AG04449 (cell line): ENCODE measurements at regions not wholly inside any gene's neighbourhood (a gene's known extent, or its start where the extent isn't known, plus 50 kb on each side); places are given as distances from the start of the nearest gene placed in this dataset.

Experiments
- CTCF ChIA-PET: fragments of 350-600 bp; formaldehyde crosslinking; extraction: SDS; loops from one replicate; lab custom pipeline; 2021; ENCODE audit warnings: antibody characterized with exemption; lab: Yijun Ruan, JAX
- POLR2A ChIA-PET: fragments of 400-600, 350-600 bp; formaldehyde crosslinking; extraction: SDS; loops from one replicate; lab custom pipeline; 2020; ENCODE audit warnings: antibody characterized with exemption, inconsistent platforms; lab: Yijun Ruan, JAX
- DNase-seq: peaks from one replicate; pipeline ENCODE4 v3.0.0-alpha.2; 2010; ENCODE audit warnings: low read depth, low spot score
- H3K4me3 ChIP-seq: 2 replicates; pipeline ENCODE4 v1.5.1; 2011; ENCODE audit warnings: low read depth, mild to moderate bottlenecking, control low read depth, low read length
- TF ChIP-seq, protein P1 (sequence below): IDR thresholded peaks from one replicate; pipeline ENCODE4 v1.5.1; 2011; ENCODE audit warnings: mild to moderate bottlenecking, moderate library complexity, low read length, control low read depth, inconsistent platforms; ENCODE audit not compliant: insufficient read depth; ENCODE audit errors: missing control alignments

GRCh38 chr7:153642989-153643388 is 409.2 kb upstream of the DPP6 start:
- POLR2A ChIA-PET = no interaction called here
- no peak overlapping the region for H3K4me3 ChIP-seq
- TF ChIP-seq, protein P1, sequence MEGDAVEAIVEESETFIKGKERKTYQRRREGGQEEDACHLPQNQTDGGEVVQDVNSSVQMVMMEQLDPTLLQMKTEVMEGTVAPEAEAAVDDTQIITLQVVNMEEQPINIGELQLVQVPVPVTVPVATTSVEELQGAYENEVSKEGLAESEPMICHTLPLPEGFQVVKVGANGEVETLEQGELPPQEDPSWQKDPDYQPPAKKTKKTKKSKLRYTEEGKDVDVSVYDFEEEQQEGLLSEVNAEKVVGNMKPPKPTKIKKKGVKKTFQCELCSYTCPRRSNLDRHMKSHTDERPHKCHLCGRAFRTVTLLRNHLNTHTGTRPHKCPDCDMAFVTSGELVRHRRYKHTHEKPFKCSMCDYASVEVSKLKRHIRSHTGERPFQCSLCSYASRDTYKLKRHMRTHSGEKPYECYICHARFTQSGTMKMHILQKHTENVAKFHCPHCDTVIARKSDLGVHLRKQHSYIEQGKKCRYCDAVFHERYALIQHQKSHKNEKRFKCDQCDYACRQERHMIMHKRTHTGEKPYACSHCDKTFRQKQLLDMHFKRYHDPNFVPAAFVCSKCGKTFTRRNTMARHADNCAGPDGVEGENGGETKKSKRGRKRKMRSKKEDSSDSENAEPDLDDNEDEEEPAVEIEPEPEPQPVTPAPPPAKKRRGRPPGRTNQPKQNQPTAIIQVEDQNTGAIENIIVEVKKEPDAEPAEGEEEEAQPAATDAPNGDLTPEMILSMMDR = no peak
- CTCF ChIA-PET = no interaction called here
- no peak for DNase-seq

DNA sequence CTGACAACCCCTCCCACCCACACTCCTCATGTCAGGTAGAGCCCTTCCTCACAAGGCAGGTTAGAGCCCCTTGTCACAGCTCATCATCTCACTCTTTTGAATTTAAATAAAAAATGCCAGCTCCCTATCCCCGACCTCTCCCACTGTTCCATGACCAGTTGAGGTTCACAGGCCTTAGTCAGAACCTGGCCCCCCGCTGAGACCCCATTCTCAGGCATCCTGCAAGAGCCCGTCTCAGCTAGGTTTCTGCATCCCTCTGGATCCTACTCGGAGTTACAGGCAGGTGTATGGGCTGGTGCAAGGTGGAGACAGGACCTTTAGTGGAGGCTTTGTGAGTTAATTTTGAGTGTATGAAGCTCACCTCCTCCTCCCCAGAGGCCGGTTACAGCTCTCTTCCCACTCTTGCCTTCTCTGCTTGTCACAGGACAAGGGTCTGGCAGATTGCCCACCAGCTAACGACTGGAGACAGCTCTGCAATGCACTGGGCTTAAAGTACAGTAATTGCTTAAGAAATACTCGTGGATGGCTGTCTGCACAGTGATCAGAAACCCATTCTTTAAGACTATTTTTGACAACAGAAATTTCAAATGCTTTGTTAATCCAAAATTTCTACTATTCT is 394.9 kb upstream of the DPP6 start:
- TF ChIP-seq, protein P1 = no peak
- POLR2A ChIA-PET = no interaction called here
- DNase-seq = no peak
- H3K4me3 ChIP-seq = no peak overlapping the region
- CTCF ChIA-PET = no interaction called here

DNA sequence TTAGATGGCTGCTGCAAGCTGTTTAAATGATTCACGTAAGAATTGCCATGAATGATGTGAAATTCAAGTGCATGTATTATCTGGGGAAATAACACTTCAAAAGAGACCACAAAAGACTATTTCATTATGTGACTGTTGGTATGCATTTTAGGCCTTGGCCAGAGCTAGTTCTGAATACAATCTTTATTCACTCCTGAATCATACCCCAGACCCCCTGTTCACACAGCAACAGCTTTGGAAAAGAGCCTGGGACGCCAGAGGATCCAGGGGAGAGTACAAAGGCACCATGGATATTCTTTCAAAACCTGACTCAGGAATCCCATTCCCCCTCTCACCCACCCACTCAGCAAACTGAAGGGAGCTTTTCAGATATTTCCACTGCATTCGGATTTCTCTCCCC is 377.1 kb upstream of the DPP6 start:
- no peak overlapping the region for H3K4me3 ChIP-seq
- POLR2A ChIA-PET = no interaction called here
- TF ChIP-seq, protein P1 = no peak
- CTCF ChIA-PET = no interaction called here
- DNase-seq = no peak

DNA sequence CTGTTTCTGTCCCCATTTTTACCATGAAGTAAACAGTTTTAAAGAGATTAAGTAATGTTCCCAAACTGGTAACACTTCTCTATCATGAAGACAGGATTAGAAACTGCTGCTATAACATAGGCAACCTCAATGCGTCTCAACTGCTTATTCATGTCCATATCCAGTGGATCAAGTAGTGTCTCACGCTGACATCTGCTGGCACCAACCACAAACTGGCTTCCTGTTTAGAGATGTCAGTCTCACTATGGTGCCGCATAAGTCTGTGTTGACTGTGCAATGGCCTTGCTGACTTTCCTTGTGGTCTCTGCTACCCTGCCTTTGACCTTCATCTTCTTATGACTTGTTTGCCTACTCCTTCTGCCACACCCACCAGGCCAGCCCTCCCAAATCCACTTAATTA is 369.6 kb upstream of the DPP6 start:
- TF ChIP-seq, protein P1 = no peak
- DNase-seq = no peak
- no peak overlapping the region for H3K4me3 ChIP-seq
- POLR2A ChIA-PET = no interaction called here
- CTCF ChIA-PET = no interaction called here

DNA sequence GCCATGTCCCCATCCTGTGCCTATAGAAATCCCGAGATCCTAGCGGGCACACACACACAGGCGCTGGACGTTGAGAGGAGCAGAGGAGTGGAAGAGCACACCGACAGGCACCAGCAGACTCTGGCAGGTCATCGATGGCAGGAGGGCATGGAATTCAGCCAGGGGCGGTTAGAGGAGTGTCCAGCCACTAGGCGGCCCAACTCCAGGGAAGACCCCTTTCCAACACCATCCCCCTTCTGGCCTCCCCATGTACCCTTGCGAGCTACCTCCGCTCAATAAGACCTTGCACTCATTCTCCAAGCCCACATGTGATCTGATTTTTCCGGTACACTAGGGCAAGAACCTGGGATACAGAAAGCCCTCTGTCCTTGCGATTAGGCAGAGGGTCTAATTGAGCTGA is 356.0 kb upstream of the DPP6 start:
- no peak for DNase-seq
- POLR2A ChIA-PET = no interaction called here
- no peak overlapping the region for H3K4me3 ChIP-seq
- TF ChIP-seq, protein P1 = no peak
- CTCF ChIA-PET = no interaction called here

DNA sequence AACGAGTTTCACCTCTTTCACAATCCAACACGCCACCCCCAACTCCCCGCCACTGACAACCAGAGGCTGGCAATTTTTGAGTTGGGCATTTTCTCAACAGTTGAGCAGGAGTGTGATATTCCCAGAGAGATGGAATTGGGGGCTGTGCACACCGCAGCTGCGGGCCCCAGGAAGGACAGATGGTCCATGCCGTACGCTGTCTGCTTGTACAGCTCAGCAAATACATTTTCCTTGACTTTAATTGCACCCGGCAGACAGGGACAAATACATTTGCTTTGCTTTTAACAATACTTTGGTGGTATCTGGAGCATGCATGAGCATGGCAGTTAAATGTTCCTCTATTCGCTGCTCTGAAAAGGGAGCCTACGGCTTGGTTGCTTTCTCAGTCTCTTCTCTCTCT is 354.2 kb upstream of the DPP6 start:
- TF ChIP-seq, protein P1 = no peak
- ChIA-PET POLR2A (no interaction called here), CTCF (no interaction called here)
- no peak overlapping the region for H3K4me3 ChIP-seq
- no peak for DNase-seq
